HTR-8/SVneo (cell line): ENCODE measurements at regions not wholly inside any gene's neighbourhood (a gene's known extent, or its start where the extent isn't known, plus 50 kb on each side); places are given as distances from the start of the nearest gene placed in this dataset.

Source experiments
- DNase-seq: peaks from one replicate; pipeline ENCODE4 v3.0.0; 2011; ENCODE audit warnings: low spot score, mixed read lengths; ENCODE audit not compliant: insufficient read length
- FAIRE-seq: peaks from 2 replicates; lab custom pipeline; 2011; peaks lifted over from hg19 to GRCh38; lab: Jason Lieb, UNC

DNA sequence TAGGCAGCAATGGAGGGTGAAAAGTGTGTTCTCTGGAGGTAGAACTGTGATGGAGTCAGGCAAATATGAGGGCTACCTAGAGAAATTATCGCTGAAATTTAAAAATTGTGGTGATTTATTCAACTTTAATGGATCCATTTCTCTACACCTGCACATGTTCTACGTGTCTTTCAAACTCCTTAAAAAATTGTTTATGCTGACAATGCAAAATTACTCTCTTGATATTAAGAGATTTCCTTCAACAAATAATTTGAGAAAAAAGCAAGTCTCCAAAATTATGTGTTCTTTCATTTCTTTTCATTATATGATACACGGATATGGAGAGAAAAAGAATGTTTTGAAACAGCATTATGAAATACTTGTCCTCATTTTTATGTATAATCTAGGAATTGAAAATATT, 1151.4 kb upstream of the PABPC4L start:
- FAIRE-seq (no peak), DNase-seq (no peak)

GRCh38 chr4:135344492-135344891, 1142.9 kb upstream of the PABPC4L start:
- DNase-seq (no peak), FAIRE-seq (no peak)

GRCh38 chr4:135338181-135338580, 1136.6 kb upstream of the PABPC4L start:
- DNase-seq: no peak
- no peak for FAIRE-seq

DNA sequence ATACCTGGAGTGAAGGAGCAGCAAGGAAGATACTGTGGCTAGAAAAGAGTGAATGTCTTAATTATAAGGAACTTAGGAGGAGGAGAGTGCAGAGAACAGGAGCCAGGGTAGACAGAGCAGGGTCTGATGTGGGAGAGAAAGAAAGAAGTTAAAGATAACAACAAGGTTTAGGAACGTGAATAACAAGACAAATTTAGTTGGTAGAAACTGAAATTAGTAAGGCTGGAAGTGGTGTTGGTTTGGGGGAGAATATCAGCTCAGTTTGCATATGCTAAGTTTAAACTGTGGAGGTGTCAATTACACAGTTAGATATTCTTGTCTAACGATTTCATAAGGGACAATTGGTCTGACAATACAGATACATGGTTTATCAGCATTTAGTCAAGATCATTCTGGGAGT, 1123.7 kb upstream of the PABPC4L start:
- DNase-seq: no peak
- FAIRE-seq: no peak

DNA sequence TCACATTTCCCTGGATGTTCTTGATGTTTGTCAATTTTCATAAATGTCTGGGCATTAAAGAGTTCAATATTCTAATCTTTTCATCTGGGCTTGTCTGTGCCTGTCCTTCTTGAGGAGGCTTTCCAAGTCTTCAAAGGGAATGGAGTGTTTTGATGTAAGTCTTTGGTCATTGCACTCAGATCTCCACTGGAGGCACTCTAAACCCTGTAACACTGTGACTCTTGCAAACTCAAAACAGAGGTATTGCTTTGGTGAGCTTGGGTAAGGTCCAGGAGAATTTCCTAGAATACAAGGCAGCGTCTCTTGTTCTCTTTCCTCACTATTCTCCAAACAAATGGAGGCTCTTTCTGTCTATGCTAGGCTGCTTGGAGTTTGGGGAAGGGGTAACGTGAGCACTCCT, 1118.1 kb upstream of the PABPC4L start:
- FAIRE-seq (no peak), DNase-seq (no peak)

- FAIRE-seq (no peak), DNase-seq (no peak)
Observed at GRCh38 chr4:135316266-135316779, 1114.7 kb upstream of the PABPC4L start.

- no peak for DNase-seq
- FAIRE-seq: no peak
Observed at GRCh38 chr4:135290136-135290535, 1088.5 kb upstream of the PABPC4L start.

DNA sequence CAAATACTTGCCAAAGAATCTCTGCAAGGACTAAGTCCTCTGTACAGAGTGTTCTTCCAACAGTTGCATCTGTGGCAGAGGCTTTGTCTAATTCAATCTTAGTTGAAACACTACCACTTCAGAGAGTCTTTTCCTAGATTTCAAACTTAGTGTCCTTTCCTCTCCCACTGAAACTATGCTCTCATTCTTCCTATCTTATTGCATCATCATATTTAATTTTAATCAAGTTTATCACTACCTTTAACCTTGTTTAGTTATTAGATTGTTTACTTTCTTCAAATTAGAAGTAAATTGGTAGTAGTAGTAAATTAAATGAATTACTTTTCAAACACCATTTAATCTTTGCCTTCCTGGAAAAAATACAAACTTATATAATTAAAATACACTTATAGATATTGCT, 1082.3 kb upstream of the PABPC4L start:
- FAIRE-seq (no peak), DNase-seq (no peak)

GRCh38 chr4:135282676-135283075, 1081.1 kb upstream of the PABPC4L start:
- DNase-seq (no peak), FAIRE-seq (no peak)

DNA sequence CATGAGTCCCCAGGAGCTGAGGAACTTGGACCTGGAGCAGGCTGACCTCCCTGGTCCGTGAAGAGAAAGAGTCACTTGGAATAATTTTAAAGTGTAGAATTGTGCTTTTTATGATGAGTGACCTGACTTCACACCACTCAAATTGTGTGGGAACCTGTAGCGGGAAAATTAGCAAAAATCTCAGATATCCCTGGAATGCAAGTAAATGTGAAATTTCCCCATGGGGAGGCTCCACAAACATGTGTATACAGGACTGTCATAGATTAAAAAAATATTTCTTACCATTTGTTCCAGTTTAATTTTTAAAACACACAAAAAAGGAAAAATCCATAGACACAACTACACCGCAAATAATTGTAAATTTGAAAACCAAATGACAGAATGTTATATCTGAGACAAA, 1079.6 kb upstream of the PABPC4L start:
- FAIRE-seq: no peak
- DNase-seq: no peak

GRCh38 chr4:135277980-135278315, 1076.4 kb upstream of the PABPC4L start:
- FAIRE-seq (peak; percentile 62), DNase-seq (no peak)

- peak; percentile 36 for FAIRE-seq
- peak; percentile 9 for DNase-seq
Observed at GRCh38 chr4:135277068-135277979, 1075.7 kb upstream of the PABPC4L start.

DNA sequence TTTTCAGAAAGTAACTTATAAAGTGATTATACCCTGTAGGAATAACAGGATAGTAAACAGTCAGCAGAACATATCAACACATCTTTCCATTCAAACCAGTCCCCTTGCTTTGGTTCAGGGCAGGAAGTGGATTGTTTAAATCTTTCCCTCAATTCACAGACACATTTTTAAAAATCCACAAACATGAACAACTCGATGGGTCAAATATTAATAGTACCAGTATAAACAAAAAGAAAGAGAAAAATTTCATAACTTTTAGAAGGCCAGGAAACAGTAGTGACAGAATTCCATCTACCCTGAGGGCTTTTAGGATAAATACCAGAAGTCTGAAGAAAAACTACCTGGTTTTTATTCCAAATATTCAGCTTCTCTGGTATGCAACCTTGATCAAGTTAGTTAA, 1072.8 kb upstream of the PABPC4L start:
- DNase-seq (no peak), FAIRE-seq (no peak)

- DNase-seq (no peak), FAIRE-seq (no peak)
Observed at GRCh38 chr4:135269125-135269890, 1067.7 kb upstream of the PABPC4L start.

DNA sequence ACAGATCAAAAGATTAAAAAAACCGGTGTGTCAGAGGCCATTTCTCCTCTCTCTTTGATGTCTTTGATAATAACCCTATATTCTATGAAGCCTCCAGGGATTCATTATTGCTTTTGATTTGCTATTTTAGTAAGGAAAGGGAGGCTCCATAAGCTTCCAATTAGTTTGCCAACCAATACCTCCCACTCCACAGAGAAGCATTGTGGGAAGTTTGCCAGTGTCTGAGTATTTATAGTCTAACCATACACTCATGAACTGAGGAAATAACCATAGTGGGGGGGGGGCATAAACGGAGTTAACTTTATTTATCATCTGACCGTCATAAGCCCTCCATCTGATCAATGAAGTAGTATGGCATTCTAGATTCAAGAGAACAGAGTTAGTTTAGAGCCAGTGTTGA, 1066.8 kb upstream of the PABPC4L start:
- FAIRE-seq (no peak), DNase-seq (no peak)

DNA sequence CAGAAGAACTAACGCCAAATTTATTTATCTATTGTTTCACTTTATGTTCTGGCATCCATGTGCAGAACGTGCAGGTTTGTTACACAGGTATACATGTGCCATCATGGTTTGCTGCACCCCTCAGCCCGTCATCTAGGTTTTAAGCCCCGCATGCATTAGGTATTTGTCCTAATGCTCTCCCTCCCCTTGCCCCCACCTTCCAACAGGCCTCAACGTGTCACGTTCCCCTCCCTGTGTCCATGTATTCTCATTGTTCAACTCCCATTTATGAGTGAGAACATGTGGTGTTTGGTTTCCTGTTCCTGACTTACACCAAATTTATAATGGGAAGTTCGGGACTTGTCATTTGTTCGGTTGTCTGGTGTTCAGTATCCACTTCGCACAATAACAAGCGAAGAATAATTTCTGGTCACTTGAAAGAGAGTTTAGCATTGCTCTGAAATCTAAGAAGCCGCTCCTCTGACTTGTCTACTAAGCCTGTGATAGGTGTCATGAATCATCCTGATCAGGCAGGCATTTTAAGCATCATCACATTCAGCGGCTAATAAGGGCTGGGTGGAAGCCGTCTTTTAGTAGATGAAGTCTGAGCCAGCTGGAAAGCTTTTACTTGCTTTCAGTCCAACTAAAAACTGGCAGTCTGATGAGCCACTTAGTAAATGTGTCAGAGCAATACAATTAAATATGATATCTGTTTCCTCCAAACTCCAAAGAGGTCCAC, 1065.7 kb upstream of the PABPC4L start:
- no peak for DNase-seq
- no peak for FAIRE-seq

GRCh38 chr4:135256111-135256510, 1054.5 kb upstream of the PABPC4L start:
- DNase-seq: no peak
- no peak for FAIRE-seq

DNA sequence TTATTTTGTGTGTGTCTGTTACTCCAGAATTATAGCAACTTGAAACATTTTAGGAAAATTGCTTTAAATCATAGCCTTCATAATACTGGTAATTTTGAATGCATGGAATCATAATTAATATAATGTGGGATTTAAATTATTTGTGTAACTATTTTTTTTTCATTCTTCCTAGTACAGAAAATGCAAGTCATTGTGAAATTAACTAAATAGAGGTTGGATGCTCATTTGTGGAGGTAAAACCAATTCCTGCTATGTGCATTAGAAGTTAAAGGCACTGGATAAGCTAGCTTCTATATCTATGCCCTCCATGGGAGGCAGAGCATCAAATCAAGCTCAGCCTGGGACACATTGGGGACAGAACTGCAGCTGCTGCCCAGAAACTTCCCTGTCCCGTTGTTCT, 1048.5 kb upstream of the PABPC4L start:
- FAIRE-seq (no peak), DNase-seq (no peak)

DNA sequence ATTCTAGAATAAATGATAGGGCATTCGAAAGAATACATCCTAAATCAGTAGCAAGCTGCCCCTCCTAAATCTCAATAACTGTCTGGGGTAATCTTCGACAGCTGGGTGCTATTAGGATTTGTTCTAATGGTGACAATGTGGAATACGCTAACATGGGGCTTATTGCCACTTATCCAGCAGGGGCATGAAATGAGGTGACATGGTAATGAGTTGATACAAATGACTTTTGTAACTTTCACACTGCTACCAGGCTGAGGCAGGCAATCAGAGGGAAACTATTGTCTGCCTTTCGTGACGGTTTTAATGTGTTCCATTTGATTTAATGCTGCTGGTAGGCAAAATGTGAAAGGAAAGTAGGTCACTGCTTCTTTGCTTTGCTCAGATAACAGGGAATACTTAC, 1047.4 kb upstream of the PABPC4L start:
- FAIRE-seq (no peak), DNase-seq (no peak)

DNA sequence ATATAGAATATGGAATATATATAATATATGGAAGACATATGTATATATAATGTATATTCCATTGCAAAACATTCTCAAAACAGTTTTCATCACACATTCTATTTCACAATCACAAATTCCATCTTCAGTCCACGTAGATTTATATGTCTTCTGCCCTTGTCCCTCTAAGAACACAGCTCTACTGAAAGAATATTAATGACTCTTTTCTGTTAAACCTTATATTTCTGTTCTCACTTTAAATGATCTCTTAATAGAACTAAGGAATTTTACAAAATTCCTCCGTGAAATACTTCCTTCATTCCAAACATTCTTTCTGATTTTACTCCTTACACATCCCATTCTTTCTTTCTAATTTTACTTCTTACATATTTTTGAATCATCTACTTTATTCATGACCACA, 1043.1 kb upstream of the PABPC4L start:
- peak; percentile 4 for DNase-seq
- FAIRE-seq: no peak

GRCh38 chr4:135244056-135244455, 1042.5 kb upstream of the PABPC4L start:
- DNase-seq (no peak), FAIRE-seq (peak; percentile 76)
